ENCODE measurements at regions not wholly inside any gene's neighbourhood (a gene's known extent, or its start where the extent isn't known, plus 50 kb on each side); places are given as distances from the start of the nearest gene placed in this dataset.

DNA sequence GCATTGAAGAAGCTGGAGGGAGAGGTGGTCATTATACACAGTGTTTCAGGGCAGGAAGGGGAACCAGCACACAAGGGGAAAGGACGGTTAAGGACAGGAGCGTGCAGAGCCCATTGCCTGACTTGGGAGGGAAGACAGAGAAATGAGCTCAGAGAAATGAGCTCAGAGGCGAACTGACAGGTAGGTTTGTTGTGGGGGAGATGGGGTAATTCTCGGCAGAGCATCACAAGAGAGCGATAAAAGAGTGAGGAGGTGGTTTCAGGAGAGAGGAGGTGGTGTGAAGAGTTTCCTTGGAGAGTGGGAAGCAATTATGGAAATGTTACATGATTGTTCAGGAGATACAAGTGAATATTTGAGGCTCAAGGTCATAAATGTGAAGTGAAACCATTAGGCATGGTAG is 61.0 kb downstream of the MRGPRX1 start:
- DNase-seq: no peak

- DNase-seq: no peak
Observed at GRCh38 chr11:18865951-18866350, 73.3 kb downstream of the MRGPRX1 start.

- no peak for DNase-seq
Observed at GRCh38 chr11:18865261-18865660, 73.7 kb upstream of the PTPN5 start.

DNA sequence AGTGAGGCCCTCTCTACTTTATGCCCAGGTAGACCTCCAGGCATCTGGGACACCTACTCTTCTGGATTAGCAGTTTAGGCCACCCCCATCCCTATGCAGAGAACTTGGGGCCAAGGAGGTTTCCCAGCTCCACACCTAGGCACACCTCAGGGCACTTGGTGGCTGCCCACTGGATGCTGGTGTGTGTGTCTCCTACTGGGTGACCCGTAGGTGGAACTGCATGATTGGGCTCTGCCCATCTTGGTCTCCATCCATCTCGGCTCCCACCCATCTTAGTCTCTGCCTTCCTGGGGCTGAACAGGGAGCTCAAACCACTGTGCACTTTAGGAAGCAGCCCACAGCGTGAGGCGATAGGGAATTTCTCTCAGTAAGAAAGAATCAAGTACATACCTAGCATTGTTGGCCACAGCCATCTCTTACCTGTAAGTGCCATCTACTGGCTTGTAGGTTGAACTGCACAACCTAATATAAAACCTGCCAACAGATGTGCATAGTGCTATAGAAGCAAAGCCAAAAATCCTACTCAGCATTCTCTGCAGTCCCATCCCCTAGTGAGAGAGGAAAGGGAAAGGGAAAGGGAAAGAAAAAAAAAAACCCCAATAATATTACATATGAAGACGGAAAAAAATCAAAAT is 61.6 kb upstream of the PTPN5 start:
- peak; percentile 33 for DNase-seq

- no peak for DNase-seq
Observed at GRCh38 chr11:18849406-18849805, 57.8 kb upstream of the PTPN5 start.

DNA sequence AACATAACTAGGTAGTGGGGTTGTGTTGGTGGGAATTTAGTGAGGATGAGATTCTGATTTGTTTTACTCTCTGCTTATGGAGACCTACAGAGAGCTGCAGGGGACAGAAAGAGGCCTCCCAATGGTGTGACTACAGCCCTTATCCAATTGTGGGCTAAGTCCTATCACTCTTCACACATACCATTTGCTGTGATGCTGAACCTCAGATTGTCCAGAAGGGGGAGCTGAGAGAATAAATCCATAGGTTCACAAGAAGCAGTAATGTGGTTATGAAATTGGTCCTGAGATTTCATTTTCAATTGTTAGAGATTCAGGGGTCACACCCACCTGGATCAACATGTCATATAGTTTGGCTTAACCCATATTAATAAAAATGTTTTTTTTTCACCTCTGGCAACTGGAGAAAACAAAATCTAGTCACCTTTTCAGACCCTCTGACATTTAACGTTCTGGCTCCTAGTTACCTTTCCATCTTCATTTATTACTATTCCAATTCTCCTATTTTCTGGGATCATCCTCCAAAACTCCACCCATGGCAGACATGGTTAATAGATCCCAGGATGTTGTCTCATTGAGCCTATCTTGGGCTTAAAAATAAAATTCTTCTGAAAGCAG is 53.3 kb upstream of the PTPN5 start:
- DNase-seq: peak; percentile 33

All from activated CD4-positive, alpha-beta T cell treated with anti-CD3 and anti-CD28 coated beads, Interleukin-2, amount 50 U/mL, for 16 hours (primary cell).